GM19025 (cell line): ENCODE measurements at regions not wholly inside any gene's neighbourhood (a gene's known extent, or its start where the extent isn't known, plus 50 kb on each side); places are given as distances from the start of the nearest gene placed in this dataset.

Experiments
- ATAC-seq: cut with Tn5 transposase; IDR thresholded peaks from one replicate; pipeline ENCODE4 v1.9.1; 2021; ENCODE audit warnings: mild to moderate bottlenecking, low read depth, moderate library complexity; ENCODE audit not compliant: unreplicated experiment

- ATAC-seq = no peak
Measured at GRCh38 chr3:31240874-31241273, 291.9 kb upstream of the STT3B start.

GRCh38 chr3:31241533-31241932 lies 291.2 kb upstream of the STT3B start:
- no peak for ATAC-seq

GRCh38 chr3:31242026-31242960 lies 290.4 kb upstream of the STT3B start:
- peak; percentile 66 for ATAC-seq

GRCh38 chr3:31244929-31245817 lies 287.6 kb upstream of the STT3B start:
- ATAC-seq = no peak

- no peak for ATAC-seq
Measured at GRCh38 chr3:31246293-31247062, 286.2 kb upstream of the STT3B start.

GRCh38 chr3:31247063-31247447 lies 285.7 kb upstream of the STT3B start:
- no peak for ATAC-seq

- peak; percentile 55 for ATAC-seq
Measured at GRCh38 chr3:31247850-31248562, 284.7 kb upstream of the STT3B start.

GRCh38 chr3:31248563-31248992 lies 284.1 kb upstream of the STT3B start:
- no peak for ATAC-seq

- no peak for ATAC-seq
Measured at GRCh38 chr3:31249545-31249944, 283.2 kb upstream of the STT3B start.

GRCh38 chr3:31250116-31250777 lies 282.5 kb upstream of the STT3B start:
- no peak for ATAC-seq

- ATAC-seq = no peak
Measured at GRCh38 chr3:31251083-31251482, 281.6 kb upstream of the STT3B start.

GRCh38 chr3:31252216-31253185 lies 280.2 kb upstream of the STT3B start:
- peak; percentile 33 for ATAC-seq

GRCh38 chr3:31253782-31254181 lies 278.9 kb upstream of the STT3B start:
- ATAC-seq = no peak

- no peak for ATAC-seq
Measured at GRCh38 chr3:31254483-31254882, 278.2 kb upstream of the STT3B start.

GRCh38 chr3:31255007-31255581 lies 277.6 kb upstream of the STT3B start:
- no peak for ATAC-seq

- no peak for ATAC-seq
Measured at GRCh38 chr3:31262201-31262600, 270.5 kb upstream of the STT3B start.

GRCh38 chr3:31263897-31264296 lies 268.8 kb upstream of the STT3B start:
- no peak for ATAC-seq
